PC-9 (cell line): ENCODE measurements at regions not wholly inside any gene's neighbourhood (a gene's known extent, or its start where the extent isn't known, plus 50 kb on each side); places are given as distances from the start of the nearest gene placed in this dataset.
"Not testable (repeated sequence)": the region's sequence is repeated elsewhere in the genome, so short reads cannot be mapped to it uniquely, and the experiment has no call there.

Experiments used
- BruUV-seq: library from RNA; stranded (reverse); fragments of 400-500 nt; replicated peaks from 2 replicates; lab custom pipeline; 2021; lab: Mats Ljungman, UMichigan
- CTCF ChIA-PET: fragments of 300-600 bp; sonication (Branson Sonifier 250); formaldehyde crosslinking; loops from one replicate; lab custom pipeline; 2022; ENCODE audit warnings: antibody characterized with exemption; lab: Charles Lee
- POLR2A ChIA-PET: fragments of 300-600 bp; sonication (Branson Sonifier 250); formaldehyde crosslinking; loops from one replicate; lab custom pipeline; 2022; ENCODE audit warnings: antibody characterized with exemption; ENCODE audit not compliant: unreplicated experiment; lab: Charles Lee
- DNase-seq, 2 experiments: peaks; one replicate each; pipeline versions ENCODE4 v3.0.0 to v3.0.0-alpha.2; 2015 to 2022; ENCODE audit warnings: mixed read lengths in 1 of 2
- H2AFZ ChIP-seq: fragments of 200-600 bp; sonication (generic); 2 replicates; pipeline ENCODE4 v1.8.1; 2017; ENCODE audit warnings: antibody characterized with exemption
- H3F3A ChIP-seq: fragments of 200-600 bp; sonication (generic); 2 replicates; pipeline ENCODE4 v1.8.1; 2017; ENCODE audit warnings: antibody characterized with exemption, mild to moderate bottlenecking, low read depth; ENCODE audit not compliant: insufficient read depth
- H3K27ac ChIP-seq: fragments of 200-600 bp; sonication (generic); 2 replicates; pipeline ENCODE4 v1.6.1; 2016; ENCODE audit warnings: mixed run types
- H3K27me3 ChIP-seq: fragments of 200-600 bp; sonication (generic); 2 replicates; pipeline ENCODE4 v1.6.1; 2016; ENCODE audit warnings: low read depth, mixed run types; ENCODE audit not compliant: insufficient read depth
- H3K36me3 ChIP-seq: fragments of 200-600 bp; sonication (generic); 2 replicates; pipeline ENCODE4 v1.6.1; 2016; ENCODE audit warnings: low read depth, mixed run types
- H3K4me1 ChIP-seq: fragments of 200-600 bp; sonication (generic); replicated peaks from 2 replicates; pipeline ENCODE4 v1.6.1; 2016; ENCODE audit warnings: mixed run types; ENCODE audit not compliant: insufficient read depth
- H3K4me2 ChIP-seq: fragments of 200-600 bp; sonication (generic); 2 replicates; pipeline ENCODE4 v1.6.1; 2017; ENCODE audit warnings: mixed run types
- H3K4me3 ChIP-seq: fragments of 200-600 bp; sonication (generic); 2 replicates; pipeline ENCODE4 v1.6.1; 2016; ENCODE audit warnings: mixed run types
- H3K79me2 ChIP-seq: fragments of 200-600 bp; sonication (generic); 2 replicates; pipeline ENCODE4 v1.6.1; 2017; ENCODE audit warnings: low read depth, mixed run types
- H3K9me2 ChIP-seq: fragments of 200-600 bp; sonication (generic); 2 replicates; pipeline ENCODE4 v1.8.1; 2017; ENCODE audit warnings: mild to moderate bottlenecking; ENCODE audit not compliant: insufficient read depth
- H3K9me3 ChIP-seq: fragments of 200-600 bp; sonication (generic); 2 replicates; pipeline ENCODE4 v1.8.1; 2016; ENCODE audit warnings: low read depth; ENCODE audit not compliant: insufficient read depth
- H4K20me1 ChIP-seq: fragments of 200-600 bp; sonication (generic); 2 replicates; pipeline ENCODE4 v1.8.1; 2017; ENCODE audit not compliant: insufficient read depth
- EZH2 ChIP-seq: fragments of 200-600 bp; sonication (generic); IDR thresholded peaks from 2 replicates; pipeline ENCODE4 v1.8.0; 2017; ENCODE audit warnings: antibody characterized with exemption, low read depth
- intact Hi-C: fragments of 100-400 bp; cut with micrococcal nuclease; formaldehyde crosslinking; loops from one replicate; pipeline ENCODE4 v1.10.0; 2022; ENCODE audit not compliant: unreplicated experiment
- TF ChIP-seq, protein P1 (sequence below): fragments of 200-600 bp; sonication (generic); conservative IDR thresholded peaks from 2 replicates; pipeline ENCODE4 v1.6.1; 2017; ENCODE audit warnings: mixed run types, antibody characterized with exemption, mild to moderate bottlenecking, moderate library complexity

DNA sequence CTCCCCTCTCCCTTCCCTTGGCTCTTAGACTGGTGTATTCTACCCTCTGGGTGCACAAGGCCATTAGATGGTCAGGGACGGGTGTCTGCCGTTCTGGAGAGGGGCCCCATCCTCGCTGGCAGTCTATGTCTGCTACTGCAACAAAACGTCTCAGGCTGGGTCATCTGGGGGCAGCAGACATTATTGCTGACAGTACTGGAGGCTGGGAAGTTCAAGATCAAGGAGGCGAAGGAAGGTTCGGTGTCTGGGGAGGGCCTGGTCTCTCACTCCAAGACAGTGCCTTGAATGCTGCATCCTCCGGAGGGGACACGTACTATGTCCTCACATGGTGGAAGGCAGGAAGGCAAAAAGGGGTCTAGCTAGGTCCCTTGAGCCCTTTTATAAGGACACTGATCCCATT, 93.4 kb upstream of the COL5A1 start:
- BruUV-seq = no TSS peak
- ChIA-PET CTCF (no interaction called here), POLR2A (no interaction called here)
- no peak for DNase-seq
- H3K9me2 ChIP-seq = no peaks in the 10 kb centered on the region
- H3K4me2 ChIP-seq = no peak overlapping the region
- H3K4me3 ChIP-seq = no peak overlapping the region
- H3K27me3 ChIP-seq = peaks cover 41% of the 10 kb centered on the region
- H3K4me1 ChIP-seq = peaks cover 11% of the 10 kb centered on the region
- no peak overlapping the region for H3K27ac ChIP-seq
- no peak overlapping the region for H2AFZ ChIP-seq
- H3K79me2 ChIP-seq = no peaks in the 10 kb centered on the region
- H4K20me1 ChIP-seq = no peaks in the 10 kb centered on the region
- H3F3A ChIP-seq = no peaks in the 10 kb centered on the region
- no peaks in the 10 kb centered on the region for H3K9me3 ChIP-seq
- TF ChIP-seq, protein P1, sequence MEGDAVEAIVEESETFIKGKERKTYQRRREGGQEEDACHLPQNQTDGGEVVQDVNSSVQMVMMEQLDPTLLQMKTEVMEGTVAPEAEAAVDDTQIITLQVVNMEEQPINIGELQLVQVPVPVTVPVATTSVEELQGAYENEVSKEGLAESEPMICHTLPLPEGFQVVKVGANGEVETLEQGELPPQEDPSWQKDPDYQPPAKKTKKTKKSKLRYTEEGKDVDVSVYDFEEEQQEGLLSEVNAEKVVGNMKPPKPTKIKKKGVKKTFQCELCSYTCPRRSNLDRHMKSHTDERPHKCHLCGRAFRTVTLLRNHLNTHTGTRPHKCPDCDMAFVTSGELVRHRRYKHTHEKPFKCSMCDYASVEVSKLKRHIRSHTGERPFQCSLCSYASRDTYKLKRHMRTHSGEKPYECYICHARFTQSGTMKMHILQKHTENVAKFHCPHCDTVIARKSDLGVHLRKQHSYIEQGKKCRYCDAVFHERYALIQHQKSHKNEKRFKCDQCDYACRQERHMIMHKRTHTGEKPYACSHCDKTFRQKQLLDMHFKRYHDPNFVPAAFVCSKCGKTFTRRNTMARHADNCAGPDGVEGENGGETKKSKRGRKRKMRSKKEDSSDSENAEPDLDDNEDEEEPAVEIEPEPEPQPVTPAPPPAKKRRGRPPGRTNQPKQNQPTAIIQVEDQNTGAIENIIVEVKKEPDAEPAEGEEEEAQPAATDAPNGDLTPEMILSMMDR = no peak
- TF ChIP-seq EZH2 = no peak
- intact Hi-C loops = no loop called here
- H3K36me3 ChIP-seq = no peaks in the 10 kb centered on the region

DNA sequence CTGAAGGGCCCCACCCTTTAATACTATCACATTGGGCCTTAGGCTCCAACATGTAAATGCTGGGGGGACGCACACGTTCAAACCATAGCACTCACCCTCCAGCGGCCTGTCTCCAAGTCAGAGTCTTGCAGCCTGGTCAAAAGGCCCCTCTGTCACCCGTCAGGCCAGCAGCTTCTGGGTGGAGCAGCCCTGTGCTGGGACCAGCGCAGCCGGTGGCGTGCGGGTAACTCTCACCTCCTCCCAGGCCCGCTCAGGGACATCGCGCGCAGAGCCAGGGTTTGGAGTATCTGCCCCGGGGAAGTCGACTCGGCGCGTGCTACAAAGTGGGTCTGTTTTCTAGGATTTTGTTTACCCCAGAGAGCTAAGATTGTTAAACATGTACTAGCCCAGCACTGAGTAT, 93.0 kb upstream of the COL5A1 start:
- no peak overlapping the region for H2AFZ ChIP-seq
- H3K36me3 ChIP-seq = no peaks in the 10 kb centered on the region
- no peaks in the 10 kb centered on the region for H3K79me2 ChIP-seq
- intact Hi-C loops = no loop called here
- no peaks in the 10 kb centered on the region for H3K9me2 ChIP-seq
- H3K27ac ChIP-seq = no peak overlapping the region
- no peak overlapping the region for H3K4me3 ChIP-seq
- H3K27me3 ChIP-seq = peaks cover 41% of the 10 kb centered on the region
- H3K9me3 ChIP-seq = no peaks in the 10 kb centered on the region
- no TSS peak for BruUV-seq
- TF ChIP-seq EZH2 = no peak
- TF ChIP-seq, protein P1 = no peak
- ChIA-PET POLR2A (no interaction called here), CTCF (no interaction called here)
- H3F3A ChIP-seq = no peaks in the 10 kb centered on the region
- no peak overlapping the region for H3K4me2 ChIP-seq
- DNase-seq = no peak
- H3K4me1 ChIP-seq = peaks cover 11% of the 10 kb centered on the region
- H4K20me1 ChIP-seq = no peaks in the 10 kb centered on the region

DNA sequence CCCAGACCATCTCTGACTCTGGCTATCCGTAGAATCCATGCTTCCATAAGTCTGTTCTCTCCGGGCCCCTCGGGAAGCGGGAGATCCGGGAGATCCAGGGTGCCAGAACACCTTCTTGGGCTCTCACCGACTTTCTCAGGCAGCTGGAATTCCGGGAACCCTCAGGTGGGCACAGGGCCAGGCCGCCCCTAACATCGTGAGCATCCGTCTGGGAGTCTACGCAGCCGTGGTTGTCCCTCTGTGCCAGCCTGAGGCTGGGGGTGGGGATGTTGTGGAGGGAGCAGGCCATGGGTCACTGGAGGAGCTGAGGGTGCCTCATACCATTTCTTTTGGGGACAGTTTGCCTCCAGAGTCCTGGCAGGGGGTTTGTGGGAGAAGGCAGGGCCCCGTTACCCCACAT, 92.3 kb upstream of the COL5A1 start:
- no peak for DNase-seq
- Histone ChIP-seq H3K9me3 (no peaks in the 10 kb centered on the region), H3K79me2 (no peaks in the 10 kb centered on the region), H3K9me2 (no peaks in the 10 kb centered on the region), H3K4me1 (peaks cover 11% of the 10 kb centered on the region), H3K27me3 (peaks cover 38% of the 10 kb centered on the region; the same call in 1 of the 2 replicates), H3K4me3 (no peak overlapping the region), H3K36me3 (no peaks in the 10 kb centered on the region), H2AFZ (no peak overlapping the region), H3F3A (no peaks in the 10 kb centered on the region), H4K20me1 (no peaks in the 10 kb centered on the region), H3K27ac (no peak overlapping the region), H3K4me2 (no peak overlapping the region)
- CTCF ChIA-PET = no interaction called here
- BruUV-seq = no TSS peak
- POLR2A ChIA-PET = no interaction called here
- intact Hi-C loops = no loop called here
- no peak for TF ChIP-seq EZH2
- TF ChIP-seq, protein P1 = no peak

DNA sequence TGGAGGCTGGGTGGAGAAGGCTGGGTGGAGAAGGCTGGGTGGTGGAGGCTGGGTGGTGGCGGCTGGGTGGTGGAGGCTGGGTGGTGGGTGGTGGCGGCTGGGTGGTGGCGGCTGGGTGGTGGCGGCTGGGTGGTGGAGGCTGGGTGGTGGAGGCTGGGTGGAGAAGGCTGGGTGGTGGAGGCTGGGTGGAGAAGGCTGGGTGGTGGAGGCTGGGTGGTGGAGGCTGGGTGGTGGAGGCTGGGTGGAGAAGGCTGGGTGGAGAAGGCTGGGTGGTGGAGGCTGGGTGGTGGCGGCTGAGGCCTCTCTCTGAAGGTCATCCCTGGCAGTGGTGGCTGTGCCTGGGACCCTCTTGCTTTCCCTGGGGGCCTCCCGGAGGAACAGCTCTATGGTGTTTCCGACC, 91.5 kb upstream of the COL5A1 start:
- H3K4me2 ChIP-seq, POLR2A ChIA-PET, H3K36me3 ChIP-seq, H3K9me2 ChIP-seq, H4K20me1 ChIP-seq, H3K4me3 ChIP-seq, CTCF ChIA-PET, H2AFZ ChIP-seq, H3F3A ChIP-seq, H3K79me2 ChIP-seq, H3K27ac ChIP-seq, DNase-seq, H3K9me3 ChIP-seq, BruUV-seq, intact Hi-C loops: not testable (repeated sequence)
- Histone ChIP-seq H3K27me3 (peaks cover 38% of the 10 kb centered on the region; the same call in 1 of the 2 replicates), H3K4me1 (peaks cover 11% of the 10 kb centered on the region)
